CD14-positive monocyte (primary cell): ENCODE measurements at regions not wholly inside any gene's neighbourhood (a gene's known extent, or its start where the extent isn't known, plus 50 kb on each side); places are given as distances from the start of the nearest gene placed in this dataset.
A peak's percentile ranks its signal among the peaks of the same experiment; 100 is the strongest.

ENCODE experiments used
- DNase-seq, 3 donors: peaks; one replicate each; pipeline ENCODE4 v3.0.0-alpha.2; 2011 to 2022
- H2AFZ ChIP-seq: 2 replicates; pipeline ENCODE4 v1.6.0; 2012; ENCODE audit warnings: mild to moderate bottlenecking, low read depth, low read length, inconsistent platforms; ENCODE audit not compliant: insufficient read depth, poor library complexity, severe bottlenecking
- H3K27ac ChIP-seq, 2 donors: 1 replicate in 1 of 2; 2 replicates in 1 of 2; pipeline ENCODE4 v1.5.1; 2012 to 2013; ENCODE audit warnings: low read length in 2 of 2, control low read depth in 1 of 2, inconsistent platforms in 1 of 2, low read depth in 1 of 2, mild to moderate bottlenecking in 1 of 2
- H3K27me3 ChIP-seq, 2 donors: one replicate each; pipeline versions ENCODE4 v1.6.0 to v1.6.1; 2011 to 2013; ENCODE audit warnings: low read length in 2 of 2; ENCODE audit not compliant: control insufficient read depth in 2 of 2, insufficient read depth in 2 of 2
- H3K36me3 ChIP-seq, 2 donors: replicated peaks in 1 of 2; 1 replicate in 1 of 2; 2 replicates in 1 of 2; pipeline versions ENCODE4 v1.5.1 to v1.6.1; 2012 to 2013; ENCODE audit warnings: low read length in 2 of 2, control low read depth in 1 of 2, inconsistent platforms in 1 of 2, mild to moderate bottlenecking in 1 of 2; ENCODE audit not compliant: insufficient read depth in 2 of 2, control insufficient read depth in 1 of 2
- H3K4me1 ChIP-seq, 2 donors: 1 replicate in 1 of 2; 2 replicates in 1 of 2; pipeline versions ENCODE4 v1.5.1 to v1.6.1; 2012 to 2013; ENCODE audit warnings: low read length in 2 of 2, control low read depth in 1 of 2, inconsistent platforms in 1 of 2, mild to moderate bottlenecking in 1 of 2, moderate library complexity in 1 of 2; ENCODE audit not compliant: insufficient read depth in 2 of 2, control insufficient read depth in 1 of 2
- H3K4me2 ChIP-seq: replicated peaks from 2 replicates; pipeline ENCODE3; 2012; ENCODE audit warnings: low read length, moderate library complexity, mild to moderate bottlenecking; ENCODE audit not compliant: poor library complexity, severe bottlenecking; ENCODE audit errors: extremely low read depth
- H3K4me3 ChIP-seq, 3 experiments: fragments of 200-600 bp in 1 of 3; sonication (generic) in 1 of 3; replicated peaks in 1 of 3; 1 replicate in 2 of 3; 2 replicates in 1 of 3; pipeline ENCODE4 v1.5.1; 2011 to 2013; ENCODE audit warnings: low read length in 3 of 3, mild to moderate bottlenecking in 3 of 3, control low read depth in 2 of 3, low read depth in 2 of 3, inconsistent platforms in 1 of 3, moderate library complexity in 1 of 3
- H3K79me2 ChIP-seq: 2 replicates; pipeline ENCODE4 v1.6.0; 2012; ENCODE audit warnings: mild to moderate bottlenecking, control low read depth, inconsistent platforms, low read length, moderate library complexity; ENCODE audit not compliant: insufficient read depth
- H3K9ac ChIP-seq: 2 replicates; pipeline ENCODE4 v1.6.0; 2017; ENCODE audit warnings: low read length, mild to moderate bottlenecking; ENCODE audit not compliant: insufficient read depth, poor library complexity, severe bottlenecking
- H3K9me3 ChIP-seq, 2 donors: replicated peaks in 1 of 2; 1 replicate in 1 of 2; 2 replicates in 1 of 2; pipeline versions ENCODE4 v1.5.1 to v1.6.1; 2012 to 2013; ENCODE audit warnings: low read length in 2 of 2, control low read depth in 1 of 2; ENCODE audit not compliant: control insufficient read depth in 1 of 2, insufficient read depth in 1 of 2
- H4K20me1 ChIP-seq: 2 replicates; pipeline ENCODE4 v1.6.0; 2012; ENCODE audit warnings: mild to moderate bottlenecking, low read length, control low read depth, moderate library complexity; ENCODE audit not compliant: insufficient read depth
- H3K27ac Mint-ChIP-seq, 7 donors: one replicate each; pipeline ENCODE4 v1.8.0; 2020; ENCODE audit warnings: mild to moderate bottlenecking in 7 of 7, mixed read lengths in 7 of 7, moderate library complexity in 6 of 7, inconsistent platforms in 2 of 7
- H3K27me3 Mint-ChIP-seq, 3 donors: one replicate each; pipeline ENCODE4 v1.8.0; 2021 to 2022; ENCODE audit warnings: low read depth in 3 of 3, mild to moderate bottlenecking in 3 of 3, mixed read lengths in 3 of 3, moderate library complexity in 3 of 3, inconsistent platforms in 1 of 3
- H3K36me3 Mint-ChIP-seq, 2 donors: one replicate each; pipeline ENCODE4 v1.8.0; 2020; ENCODE audit warnings: mixed read lengths in 2 of 2, inconsistent platforms in 1 of 2, mild to moderate bottlenecking in 1 of 2
- H3K4me1 Mint-ChIP-seq: one replicate; pipeline ENCODE4 v1.8.0; 2020; ENCODE audit warnings: mild to moderate bottlenecking, mixed read lengths
- H3K4me3 Mint-ChIP-seq, 2 donors: one replicate each; pipeline ENCODE4 v1.8.0; 2020; ENCODE audit warnings: mild to moderate bottlenecking in 2 of 2, mixed read lengths in 2 of 2, moderate library complexity in 1 of 2
- H3K9me3 Mint-ChIP-seq, 7 donors: one replicate each; pipeline ENCODE4 v1.8.0; 2020 to 2022; ENCODE audit warnings: mixed read lengths in 7 of 7, mild to moderate bottlenecking in 6 of 7, moderate library complexity in 6 of 7, inconsistent platforms in 2 of 7
- CTCF ChIP-seq: fragments of 200-600 bp; IDR thresholded peaks from one replicate; pipeline ENCODE4 v1.8.0; 2022; ENCODE audit warnings: antibody characterized with exemption, mild to moderate bottlenecking
- WGBS: methylation state at CpG from one replicate; pipeline ENCODE4 v1.1.5; 2013; ENCODE audit warnings: missing lambda C conversion rate; ENCODE audit not compliant: insufficient coverage; 5-methylcytosine and 5-hydroxymethylcytosine counted together
- intact Hi-C, 2 donors: fragments of 100-400 bp; cut with micrococcal nuclease; formaldehyde crosslinking; loops; one replicate each; pipeline versions ENCODE4 v1.15.0 to v1.15.1; 2023

- H3K9me3 Mint-ChIP-seq, result peaks cover 0 to 4% (median 0%) of the 10 kb centered on the region in 7 donors
- Histone ChIP-seq H3K79me2 (no peaks in the 10 kb centered on the region), H3K4me3 (no peak overlapping the region), H3K27me3 (no peaks in the 10 kb centered on the region), H3K36me3 (no peaks in the 10 kb centered on the region), H4K20me1 (no peaks in the 10 kb centered on the region), H3K27ac (no peak overlapping the region), H3K9ac (no peak overlapping the region), H3K9me3 (no peaks in the 10 kb centered on the region), H3K4me2 (no peak overlapping the region), H2AFZ (no peak overlapping the region), H3K4me1 (peaks cover 45 to 59% of the 10 kb centered on the region in 2 donors)
- no peak overlapping the region for H3K27ac Mint-ChIP-seq
- H3K4me1 Mint-ChIP-seq, result peaks cover 61% of the 10 kb centered on the region
- no peak for TF ChIP-seq CTCF
- H3K36me3 Mint-ChIP-seq, result peaks cover 0 to 2% of the 10 kb centered on the region in 2 donors
- H3K4me3 Mint-ChIP-seq, result no peak overlapping the region
- peaks cover 0 to 6% (median 1%) of the 10 kb centered on the region in 3 donors for H3K27me3 Mint-ChIP-seq
- DNase-seq, result no peak
- 87% methylated on average over 6 of the region's 12 CpGs for WGBS
- intact Hi-C loops, result no loop called here
These were observed 107.1 kb upstream of the TPM1 start for GRCh38 chr15:62935300-62936081.

- no peak for DNase-seq
- no peak for TF ChIP-seq CTCF
- Histone ChIP-seq H3K27ac (no peak overlapping the region), H2AFZ (no peak overlapping the region), H3K9me3 (no peaks in the 10 kb centered on the region), H3K4me3 (no peak overlapping the region), H3K9ac (no peak overlapping the region), H3K4me2 (no peak overlapping the region), H3K79me2 (no peaks in the 10 kb centered on the region), H4K20me1 (no peaks in the 10 kb centered on the region), H3K27me3 (no peaks in the 10 kb centered on the region), H3K4me1 (peaks cover 39% of the 10 kb centered on the region in 2 donors), H3K36me3 (no peaks in the 10 kb centered on the region)
- H3K9me3 Mint-ChIP-seq, result peaks cover 0 to 2% (median 0%) of the 10 kb centered on the region in 7 donors
- peaks cover 0 to 13% (median 6%) of the 10 kb centered on the region in 3 donors for H3K27me3 Mint-ChIP-seq
- WGBS, result 64% methylated on average over 2 of the region's 3 CpGs
- peaks cover 0 to 2% of the 10 kb centered on the region in 2 donors for H3K36me3 Mint-ChIP-seq
- no peak overlapping the region for H3K4me3 Mint-ChIP-seq
- H3K4me1 Mint-ChIP-seq, result peaks cover 49% of the 10 kb centered on the region
- peak overlapping the region in 1 of 7 donors; percentile 12 for H3K27ac Mint-ChIP-seq
- intact Hi-C loops, result no loop called here
These were observed 103.7 kb upstream of the TPM1 start for GRCh38 chr15:62938825-62939224.
